ENCODE measurements at regions not wholly inside any gene's neighbourhood (a gene's known extent, or its start where the extent isn't known, plus 50 kb on each side); places are given as distances from the start of the nearest gene placed in this dataset.
A peak's percentile ranks its signal among the peaks of the same experiment; 100 is the strongest.

DNA sequence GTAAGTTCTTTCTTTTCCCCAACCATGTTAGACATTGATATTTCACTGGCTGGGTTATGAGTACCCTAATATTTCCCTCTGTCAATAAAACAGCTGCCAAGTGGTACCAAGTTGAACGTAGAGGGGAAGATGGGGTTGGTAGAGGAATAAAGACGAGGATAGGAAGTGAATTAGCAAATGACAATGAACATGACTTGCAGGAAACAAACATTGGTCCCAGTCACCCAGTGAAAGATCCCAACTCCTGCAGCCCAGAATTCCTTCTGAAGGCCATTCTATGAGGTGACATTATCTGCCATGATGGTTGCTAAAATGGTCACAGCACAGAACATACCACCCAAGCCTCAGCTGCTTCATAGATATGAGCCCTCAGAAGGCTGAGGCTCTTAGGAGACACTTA lies 159.0 kb upstream of the CTNNB1 start:
- WGBS (ENCODE audit: extremely low coverage, insufficient coverage, insufficient read length) = 100% methylated on average over 1 of the region's 2 CpGs

DNA sequence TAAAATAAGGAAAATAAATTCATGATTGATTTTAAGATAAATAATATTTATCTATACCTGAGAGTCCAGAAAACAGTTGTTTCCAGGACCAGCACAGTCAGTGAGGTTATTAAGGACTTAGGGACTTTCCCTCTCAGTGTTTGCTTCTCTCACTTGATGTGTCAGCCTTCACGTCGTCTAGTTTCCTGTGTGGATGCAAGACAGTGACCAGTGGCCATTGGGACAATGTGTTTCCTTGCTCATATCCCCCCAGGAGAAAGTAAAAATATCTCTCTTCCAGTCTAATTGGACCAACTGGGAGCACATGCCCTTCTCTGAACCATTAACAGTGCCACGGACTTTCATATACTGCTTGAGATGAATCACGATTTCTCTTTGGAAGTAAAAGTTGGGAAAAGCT lies 157.8 kb upstream of the CTNNB1 start:
- Histone ChIP-seq H3K4me2 (ENCODE audit: low read length) (no peak overlapping the region), H4K91ac (ENCODE audit: low read depth, low read length) (no peak overlapping the region), H3K27me3 (ENCODE audit: insufficient read depth, low read length) (no peaks in the 10 kb centered on the region), H3K23ac (ENCODE audit: low read length) (no peak overlapping the region), H3K79me1 (ENCODE audit: low read length) (no peaks in the 10 kb centered on the region), H2AK5ac (ENCODE audit: low read length) (no peak overlapping the region), H2BK5ac (ENCODE audit: low read depth, low read length, poor library complexity) (no peak overlapping the region), H3K4me3 (ENCODE audit: low read depth, low read length) (no peak overlapping the region), H3K36me3 (ENCODE audit: control insufficient read depth in 1 of 2, insufficient read depth in 2 of 2, low read length in 2 of 2) (no peaks in the 10 kb centered on the region), H3K4ac (ENCODE audit: low read depth, low read length) (no peak overlapping the region), H3K4me1 (ENCODE audit: control insufficient read depth in 1 of 2, insufficient read depth in 2 of 2, low read length in 2 of 2) (no peaks in the 10 kb centered on the region), H3K9me3 (ENCODE audit: insufficient read depth, low read depth, low read length) (peaks cover 1% of the 10 kb centered on the region), H3K79me2 (ENCODE audit: control insufficient read depth, insufficient read depth, low read length, poor library complexity) (no peaks in the 10 kb centered on the region), H4K12ac (ENCODE audit: low read depth, low read length) (no peak overlapping the region), H2BK12ac (ENCODE audit: low read length) (no peak overlapping the region), H3K14ac (ENCODE audit: low read length) (no peak overlapping the region), H2AFZ (ENCODE audit: insufficient read depth, low read length, poor library complexity) (no peak overlapping the region), H3K18ac (ENCODE audit: low read length) (no peak overlapping the region), H3K27ac (ENCODE audit: low read depth, low read length) (no peak overlapping the region), H4K8ac (ENCODE audit: low read depth, low read length) (no peak overlapping the region), H3K9ac (ENCODE audit: low read length) (no peak overlapping the region), H2BK120ac (ENCODE audit: insufficient read depth, low read length, poor library complexity) (no peak overlapping the region)
- WGBS (ENCODE audit: extremely low coverage, insufficient coverage, insufficient read length) = no CpG with 5 or more reads among the region's 4 CpGs
- DNase-seq = no peak

More for the DNA sequence above, 159.0 kb upstream of the CTNNB1 start:
- Histone ChIP-seq H2AFZ (ENCODE audit: insufficient read depth, low read length, poor library complexity) (no peak overlapping the region), H3K27ac (ENCODE audit: low read depth, low read length) (no peak overlapping the region), H4K91ac (ENCODE audit: low read depth, low read length) (no peak overlapping the region), H2AK5ac (ENCODE audit: low read length) (no peak overlapping the region), H3K79me2 (ENCODE audit: control insufficient read depth, insufficient read depth, low read length, poor library complexity) (no peaks in the 10 kb centered on the region), H3K9ac (ENCODE audit: low read length) (no peak overlapping the region), H3K27me3 (ENCODE audit: insufficient read depth, low read length) (no peaks in the 10 kb centered on the region), H3K4me1 (ENCODE audit: control insufficient read depth in 1 of 2, insufficient read depth in 2 of 2, low read length in 2 of 2) (no peaks in the 10 kb centered on the region), H3K18ac (ENCODE audit: low read length) (no peak overlapping the region), H2BK5ac (ENCODE audit: low read depth, low read length, poor library complexity) (no peak overlapping the region), H3K4me3 (ENCODE audit: low read depth, low read length) (no peak overlapping the region), H3K4ac (ENCODE audit: low read depth, low read length) (no peak overlapping the region), H3K4me2 (ENCODE audit: low read length) (no peak overlapping the region), H2BK120ac (ENCODE audit: insufficient read depth, low read length, poor library complexity) (no peak overlapping the region), H4K8ac (ENCODE audit: low read depth, low read length) (no peak overlapping the region), H3K79me1 (ENCODE audit: low read length) (no peaks in the 10 kb centered on the region), H2BK12ac (ENCODE audit: low read length) (no peak overlapping the region), H3K23ac (ENCODE audit: low read length) (no peak overlapping the region), H3K9me3 (ENCODE audit: insufficient read depth, low read depth, low read length) (peaks cover 1% of the 10 kb centered on the region), H4K12ac (ENCODE audit: low read depth, low read length) (no peak overlapping the region), H3K14ac (ENCODE audit: low read length) (no peak overlapping the region), H3K36me3 (ENCODE audit: control insufficient read depth in 1 of 2, insufficient read depth in 2 of 2, low read length in 2 of 2) (no peaks in the 10 kb centered on the region)
- DNase-seq = no peak

DNA sequence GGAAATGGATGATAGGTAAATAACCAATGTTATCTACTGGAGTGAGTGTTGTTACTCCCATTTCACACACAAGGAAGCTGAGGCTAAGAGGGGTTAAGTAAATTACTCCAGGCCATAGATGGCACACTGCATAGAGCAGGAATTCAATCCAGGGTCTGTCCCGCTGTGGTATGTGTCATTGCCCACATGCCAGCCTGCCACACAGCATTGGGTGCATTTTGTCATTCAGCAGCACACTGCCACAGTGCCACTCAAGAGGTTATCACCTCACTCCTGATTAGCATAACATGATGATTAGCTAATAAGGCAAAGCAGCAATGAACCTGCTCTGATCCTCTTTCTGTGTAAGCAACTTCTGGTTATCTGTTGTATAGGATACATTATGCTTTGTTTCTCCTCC lies 157.4 kb upstream of the CTNNB1 start:
- Histone ChIP-seq H4K8ac (ENCODE audit: low read depth, low read length) (no peak overlapping the region), H3K4ac (ENCODE audit: low read depth, low read length) (no peak overlapping the region), H3K79me2 (ENCODE audit: control insufficient read depth, insufficient read depth, low read length, poor library complexity) (no peaks in the 10 kb centered on the region), H3K18ac (ENCODE audit: low read length) (no peak overlapping the region), H2BK120ac (ENCODE audit: insufficient read depth, low read length, poor library complexity) (no peak overlapping the region), H2AK5ac (ENCODE audit: low read length) (no peak overlapping the region), H3K23ac (ENCODE audit: low read length) (peak overlapping the region; percentile 55), H3K4me3 (ENCODE audit: low read depth, low read length) (peak overlapping the region; percentile 23), H3K9me3 (ENCODE audit: insufficient read depth, low read depth, low read length) (peaks cover 1% of the 10 kb centered on the region), H4K91ac (ENCODE audit: low read depth, low read length) (no peak overlapping the region), H3K27me3 (ENCODE audit: insufficient read depth, low read length) (no peaks in the 10 kb centered on the region), H2AFZ (ENCODE audit: insufficient read depth, low read length, poor library complexity) (no peak overlapping the region), H3K36me3 (ENCODE audit: control insufficient read depth in 1 of 2, insufficient read depth in 2 of 2, low read length in 2 of 2) (no peaks in the 10 kb centered on the region), H3K4me2 (ENCODE audit: low read length) (no peak overlapping the region), H4K12ac (ENCODE audit: low read depth, low read length) (no peak overlapping the region), H3K79me1 (ENCODE audit: low read length) (no peaks in the 10 kb centered on the region), H2BK12ac (ENCODE audit: low read length) (no peak overlapping the region), H3K9ac (ENCODE audit: low read length) (peak overlapping the region; percentile 77), H3K27ac (ENCODE audit: low read depth, low read length) (no peak overlapping the region), H2BK5ac (ENCODE audit: low read depth, low read length, poor library complexity) (no peak overlapping the region), H3K4me1 (ENCODE audit: control insufficient read depth in 1 of 2, insufficient read depth in 2 of 2, low read length in 2 of 2) (no peaks in the 10 kb centered on the region), H3K14ac (ENCODE audit: low read length) (no peak overlapping the region)
- WGBS (ENCODE audit: extremely low coverage, insufficient coverage, insufficient read length) = no CpG with 5 or more reads among the region's 1 CpG
- no peak for DNase-seq

DNA sequence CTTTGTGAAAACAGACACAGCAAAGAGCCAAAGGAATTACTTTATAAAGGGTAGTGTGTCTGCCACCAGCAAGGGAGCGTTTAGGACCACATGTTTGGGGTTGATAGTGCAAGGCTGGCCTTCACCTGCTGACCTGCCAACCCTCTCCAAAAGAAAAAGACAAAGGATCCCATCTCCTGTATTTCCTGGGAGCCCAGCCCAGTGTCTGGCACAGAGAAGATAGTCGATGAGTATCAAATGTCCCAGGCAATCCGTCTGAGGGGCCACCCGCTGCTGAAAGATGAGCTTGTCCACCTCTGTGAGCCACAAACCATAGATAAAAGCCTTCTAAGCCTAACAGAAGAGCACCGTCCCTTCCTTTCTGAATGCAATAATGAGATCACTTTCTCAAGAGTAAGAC lies 154.8 kb upstream of the CTNNB1 start:
- H2AK5ac ChIP-seq (ENCODE audit: low read length) = no peak overlapping the region
- no peak overlapping the region for H3K4me2 ChIP-seq (ENCODE audit: low read length)
- no peaks in the 10 kb centered on the region for H3K4me1 ChIP-seq (ENCODE audit: control insufficient read depth in 1 of 2, insufficient read depth in 2 of 2, low read length in 2 of 2)
- H3K79me2 ChIP-seq (ENCODE audit: control insufficient read depth, insufficient read depth, low read length, poor library complexity) = no peaks in the 10 kb centered on the region
- no peaks in the 10 kb centered on the region for H3K79me1 ChIP-seq (ENCODE audit: low read length)
- no peaks in the 10 kb centered on the region for H3K36me3 ChIP-seq (ENCODE audit: control insufficient read depth in 1 of 2, insufficient read depth in 2 of 2, low read length in 2 of 2)
- no peak for DNase-seq
- no peak overlapping the region for H4K91ac ChIP-seq (ENCODE audit: low read depth, low read length)
- H3K14ac ChIP-seq (ENCODE audit: low read length) = no peak overlapping the region
- WGBS (ENCODE audit: extremely low coverage, insufficient coverage, insufficient read length) = no CpG with 5 or more reads among the region's 5 CpGs
- H3K23ac ChIP-seq (ENCODE audit: low read length) = no peak overlapping the region
- no peak overlapping the region for H4K8ac ChIP-seq (ENCODE audit: low read depth, low read length)
- no peak overlapping the region for H2BK120ac ChIP-seq (ENCODE audit: insufficient read depth, low read length, poor library complexity)
- no peak overlapping the region for H2BK5ac ChIP-seq (ENCODE audit: low read depth, low read length, poor library complexity)
- peaks cover 1% of the 10 kb centered on the region for H3K9me3 ChIP-seq (ENCODE audit: insufficient read depth, low read depth, low read length)
- H2AFZ ChIP-seq (ENCODE audit: insufficient read depth, low read length, poor library complexity) = no peak overlapping the region
- H3K4me3 ChIP-seq (ENCODE audit: low read depth, low read length) = no peak overlapping the region
- no peaks in the 10 kb centered on the region for H3K27me3 ChIP-seq (ENCODE audit: insufficient read depth, low read length)
- no peak overlapping the region for H3K18ac ChIP-seq (ENCODE audit: low read length)
- H3K9ac ChIP-seq (ENCODE audit: low read length) = no peak overlapping the region
- H3K4ac ChIP-seq (ENCODE audit: low read depth, low read length) = no peak overlapping the region
- H4K12ac ChIP-seq (ENCODE audit: low read depth, low read length) = no peak overlapping the region
- H2BK12ac ChIP-seq (ENCODE audit: low read length) = no peak overlapping the region
- no peak overlapping the region for H3K27ac ChIP-seq (ENCODE audit: low read depth, low read length)

Data from trophoblast cell (in vitro differentiated cells and primary cell).